ENCODE measurements at regions not wholly inside any gene's neighbourhood (a gene's known extent, or its start where the extent isn't known, plus 50 kb on each side); places are given as distances from the start of the nearest gene placed in this dataset.

DNA sequence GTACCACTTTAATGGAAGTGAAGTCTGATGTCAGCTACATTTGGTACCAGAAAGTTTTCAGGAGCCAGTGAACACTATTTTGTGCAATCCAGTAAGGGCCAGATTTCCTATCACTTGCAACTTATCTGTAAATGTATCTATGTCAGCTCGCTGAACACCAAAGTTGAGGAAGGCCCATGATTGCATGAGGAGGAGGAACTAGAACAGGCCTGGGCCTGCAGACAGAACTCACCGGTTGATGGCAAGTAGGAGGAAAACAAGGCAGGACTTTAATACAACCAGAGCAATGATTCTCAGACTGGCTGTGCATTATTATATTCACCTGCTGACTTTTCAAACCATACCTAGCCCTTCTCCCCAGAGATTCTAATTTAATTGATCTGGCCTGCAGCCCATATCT is 540.2 kb downstream of the CETN3 start:
- H3K27me3 ChIP-seq (ENCODE audit: control insufficient read depth, insufficient read depth, low read length) = no peaks in the 10 kb centered on the region
- no peaks in the 10 kb centered on the region for H3K36me3 ChIP-seq (replicated peaks; ENCODE audit: control insufficient read depth, insufficient read depth, low read length)
- H3K4me3 ChIP-seq (ENCODE audit: insufficient read depth, low read depth, low read length) = no peak overlapping the region
- no peak for DNase-seq

DNA sequence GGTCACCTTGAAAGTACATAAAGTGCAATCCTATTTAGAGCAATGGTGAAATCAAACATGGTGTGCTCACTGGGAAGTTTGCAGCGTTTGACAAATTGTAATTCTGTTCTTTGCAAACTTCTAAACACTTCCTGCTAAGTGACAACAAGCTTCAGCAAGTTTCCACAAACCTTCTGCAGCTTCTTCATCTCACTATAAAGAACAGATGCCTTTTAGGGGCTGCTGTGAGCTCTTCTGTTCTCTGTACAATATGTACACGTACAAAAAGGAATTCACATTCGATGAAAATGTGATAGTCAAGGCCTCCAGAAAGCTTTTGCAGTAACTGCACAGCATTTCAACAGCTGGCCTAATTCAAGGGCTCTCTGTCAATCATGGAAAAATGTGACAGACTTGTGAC is 543.1 kb downstream of the CETN3 start:
- Histone ChIP-seq H3K4me3 (ENCODE audit: insufficient read depth, low read depth, low read length) (no peak overlapping the region), H3K36me3 (replicated peaks; ENCODE audit: control insufficient read depth, insufficient read depth, low read length) (no peaks in the 10 kb centered on the region), H3K27me3 (ENCODE audit: control insufficient read depth, insufficient read depth, low read length) (no peaks in the 10 kb centered on the region)
- DNase-seq = no peak

DNA sequence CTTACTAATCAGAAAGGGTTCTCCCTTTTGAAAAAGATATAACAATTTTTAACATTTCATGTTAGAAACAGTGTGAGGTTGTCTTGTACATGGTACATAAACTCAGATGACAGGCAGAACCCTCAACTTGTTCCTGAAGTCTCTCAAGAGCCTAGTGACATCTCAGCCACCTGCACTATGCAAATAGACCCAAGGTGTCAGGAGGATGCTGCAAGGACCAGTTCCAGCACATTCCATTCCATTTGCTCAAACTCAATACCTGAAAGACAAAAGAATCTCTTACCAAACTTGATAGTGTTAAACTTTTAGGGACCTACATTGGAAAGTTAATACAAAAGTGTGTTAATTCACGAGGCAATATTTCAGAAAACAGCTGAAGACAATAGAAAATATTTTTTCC is 544.6 kb downstream of the CETN3 start:
- DNase-seq = no peak
- no peaks in the 10 kb centered on the region for H3K36me3 ChIP-seq (replicated peaks; ENCODE audit: control insufficient read depth, insufficient read depth, low read length)
- H3K27me3 ChIP-seq (ENCODE audit: control insufficient read depth, insufficient read depth, low read length) = no peaks in the 10 kb centered on the region
- no peak overlapping the region for H3K4me3 ChIP-seq (ENCODE audit: insufficient read depth, low read depth, low read length)

DNA sequence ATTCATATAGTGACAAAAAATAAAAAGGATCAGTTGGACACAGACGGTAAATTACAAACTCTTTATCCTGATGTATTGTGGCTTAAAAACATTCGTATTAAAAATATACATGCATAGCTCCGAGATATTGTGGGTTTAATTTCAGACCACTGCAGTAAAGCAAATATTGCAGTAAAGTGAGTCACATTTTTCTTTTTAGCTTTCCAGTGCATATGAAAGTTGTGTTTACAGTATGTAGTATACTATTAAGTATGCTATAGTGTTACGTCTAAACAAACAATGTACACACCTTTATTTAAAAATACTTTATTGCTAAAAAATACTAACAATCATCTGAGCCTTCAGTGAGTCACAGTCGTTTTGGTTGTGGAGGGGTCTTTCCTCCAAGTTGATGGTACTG is 551.8 kb downstream of the CETN3 start:
- no peak for DNase-seq
- Histone ChIP-seq H3K27me3 (ENCODE audit: control insufficient read depth, insufficient read depth, low read length) (no peaks in the 10 kb centered on the region), H3K4me3 (ENCODE audit: insufficient read depth, low read depth, low read length) (no peak overlapping the region), H3K36me3 (replicated peaks; ENCODE audit: control insufficient read depth, insufficient read depth, low read length) (no peaks in the 10 kb centered on the region)

DNA sequence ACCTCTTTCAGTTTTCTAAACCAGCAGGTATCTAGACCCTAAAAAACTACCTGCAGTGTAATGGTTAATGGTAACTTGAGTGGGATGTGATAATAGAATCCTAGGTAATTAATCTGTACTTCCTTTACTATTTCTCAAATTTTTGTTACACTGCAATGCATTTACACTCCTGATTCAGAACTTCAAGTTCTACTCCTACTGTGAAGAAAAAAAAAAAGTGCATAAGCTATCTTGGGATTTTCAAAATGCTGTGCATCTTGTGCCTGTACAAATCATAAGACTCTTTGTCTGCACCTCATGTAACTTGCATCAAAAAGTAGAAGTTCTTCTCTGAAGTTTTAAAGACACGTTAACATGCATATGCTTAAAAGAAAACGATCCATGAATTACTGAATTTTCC is 554.1 kb downstream of the CETN3 start:
- no peak for DNase-seq
- Histone ChIP-seq H3K36me3 (replicated peaks; ENCODE audit: control insufficient read depth, insufficient read depth, low read length) (no peaks in the 10 kb centered on the region), H3K27me3 (ENCODE audit: control insufficient read depth, insufficient read depth, low read length) (no peaks in the 10 kb centered on the region), H3K4me3 (ENCODE audit: insufficient read depth, low read depth, low read length) (no peak overlapping the region)

DNA sequence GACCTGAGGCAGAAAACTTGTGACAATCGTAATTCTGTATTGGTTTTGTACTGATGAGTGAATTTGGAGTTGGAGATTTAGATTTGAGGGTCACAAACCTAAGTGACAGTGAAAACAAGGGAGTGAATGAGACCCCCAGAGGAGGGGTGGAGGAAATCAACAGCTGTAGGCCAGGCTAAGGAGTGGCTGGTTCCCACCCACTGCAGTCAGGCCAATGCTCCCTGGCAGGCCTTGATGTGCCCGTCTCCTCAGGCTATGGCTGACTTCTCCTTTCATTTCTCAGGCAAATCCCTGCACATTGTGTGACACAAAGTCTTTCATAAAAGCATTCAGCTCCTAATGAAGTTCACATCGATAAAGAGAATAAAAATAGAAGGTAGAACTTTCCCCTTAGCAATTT is 557.6 kb downstream of the CETN3 start:
- no peak overlapping the region for H3K4me3 ChIP-seq (ENCODE audit: insufficient read depth, low read depth, low read length)
- H3K36me3 ChIP-seq (replicated peaks; ENCODE audit: control insufficient read depth, insufficient read depth, low read length) = no peaks in the 10 kb centered on the region
- no peak for DNase-seq
- no peaks in the 10 kb centered on the region for H3K27me3 ChIP-seq (ENCODE audit: control insufficient read depth, insufficient read depth, low read length)

DNA sequence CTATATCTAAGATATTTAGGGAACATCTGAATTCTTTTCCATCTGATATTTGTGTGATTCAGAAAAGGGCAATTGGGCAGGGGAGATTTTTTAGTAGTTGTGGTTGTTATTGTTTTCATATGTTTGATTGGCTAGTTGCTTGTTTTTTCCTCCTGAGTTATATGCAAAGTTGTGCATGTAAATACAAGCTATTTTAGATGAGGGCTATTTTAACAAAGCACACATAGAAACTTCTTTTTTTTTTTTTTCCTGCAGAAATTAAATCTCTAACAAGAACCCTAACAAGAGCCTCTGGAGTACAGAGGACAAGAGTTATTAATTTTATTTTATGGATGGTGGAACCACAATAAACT is 559.1 kb downstream of the CETN3 start:
- H3K4me3 ChIP-seq (ENCODE audit: insufficient read depth, low read depth, low read length) = no peak overlapping the region

DNA sequence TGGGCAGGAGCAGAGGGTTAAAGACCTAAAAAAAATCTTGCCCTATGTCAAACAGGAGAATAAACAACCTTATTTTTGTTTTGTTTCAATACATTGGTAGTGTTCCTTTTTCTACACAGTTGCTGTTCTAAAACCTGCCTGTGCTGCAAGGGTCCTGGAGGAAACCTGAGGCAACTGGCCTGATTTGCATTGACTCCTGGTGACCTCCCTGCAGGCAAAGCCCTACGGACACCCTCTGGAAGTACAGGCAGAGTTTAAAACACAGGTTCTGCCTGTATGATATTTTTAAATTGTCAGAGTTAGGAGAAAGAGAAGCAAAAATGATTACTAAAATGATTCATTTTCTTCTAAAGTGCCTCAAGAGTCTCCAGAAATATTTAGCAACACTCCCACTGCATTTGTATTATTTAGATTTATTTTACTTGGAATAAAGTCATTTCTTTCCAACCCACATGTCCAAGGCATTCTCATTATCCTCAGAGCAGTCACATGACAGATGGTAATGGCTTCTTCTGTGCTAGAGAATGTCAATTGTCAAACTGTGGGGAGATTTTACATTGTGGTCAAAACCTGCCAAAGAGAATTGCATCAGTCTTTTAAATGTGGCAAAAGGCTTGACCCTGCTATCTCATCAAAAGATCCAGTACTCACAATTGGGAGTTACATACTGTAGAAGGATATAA is 559.6 kb downstream of the CETN3 start:
- H3K27me3 ChIP-seq (ENCODE audit: control insufficient read depth, insufficient read depth, low read length) = no peaks in the 10 kb centered on the region
- no peaks in the 10 kb centered on the region for H3K36me3 ChIP-seq (replicated peaks; ENCODE audit: control insufficient read depth, insufficient read depth, low read length)
- peak; percentile 7 for DNase-seq
- H3K4me3 ChIP-seq (ENCODE audit: insufficient read depth, low read depth, low read length) = no peak overlapping the region

More for the DNA sequence above, 559.1 kb downstream of the CETN3 start:
- no peak for DNase-seq
- no peaks in the 10 kb centered on the region for H3K36me3 ChIP-seq (replicated peaks; ENCODE audit: control insufficient read depth, insufficient read depth, low read length)
- H3K27me3 ChIP-seq (ENCODE audit: control insufficient read depth, insufficient read depth, low read length) = no peaks in the 10 kb centered on the region

DNA sequence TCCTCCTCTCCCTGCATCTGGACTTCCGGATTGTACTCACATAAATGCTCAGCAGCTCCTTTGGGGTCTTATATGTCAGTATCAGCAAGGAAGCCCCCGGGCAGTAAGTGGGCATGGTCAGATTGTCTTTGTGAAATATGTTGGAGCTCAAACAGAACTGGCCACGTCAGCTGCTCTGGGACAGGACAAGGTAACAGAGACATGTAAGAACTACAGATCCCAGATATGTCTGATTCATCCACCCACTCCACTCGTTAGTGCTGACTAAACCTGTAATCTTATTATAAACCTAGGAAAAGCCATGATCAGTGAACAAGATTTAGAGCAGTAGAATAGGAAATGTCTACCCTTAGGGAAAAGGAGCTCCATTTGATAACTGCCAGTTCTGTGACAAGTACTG is 561.8 kb downstream of the CETN3 start:
- Histone ChIP-seq H3K27me3 (ENCODE audit: control insufficient read depth, insufficient read depth, low read length) (no peaks in the 10 kb centered on the region), H3K4me3 (ENCODE audit: insufficient read depth, low read depth, low read length) (no peak overlapping the region), H3K36me3 (replicated peaks; ENCODE audit: control insufficient read depth, insufficient read depth, low read length) (no peaks in the 10 kb centered on the region)
- DNase-seq = no peak

DNA sequence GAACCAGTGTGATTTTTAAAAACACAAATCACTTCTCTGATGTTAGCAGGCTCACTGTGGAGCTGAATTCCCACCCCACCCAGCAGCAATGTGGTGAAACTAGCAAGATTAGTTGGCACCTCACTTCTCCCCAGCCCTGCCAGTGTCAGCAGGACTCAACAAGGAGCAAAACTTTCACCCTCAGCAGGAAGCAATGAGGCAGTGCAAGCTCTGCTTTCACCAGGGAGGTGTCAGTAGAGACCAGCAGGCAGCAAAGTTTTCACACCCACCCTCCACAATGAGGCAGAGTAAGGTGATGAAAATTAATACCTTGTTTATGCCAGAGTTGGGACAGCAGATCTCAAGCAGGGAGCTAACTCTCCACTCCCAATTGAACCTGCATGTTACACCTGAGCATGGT is 565.0 kb downstream of the CETN3 start:
- no peak for DNase-seq
- Histone ChIP-seq H3K36me3 (replicated peaks; ENCODE audit: control insufficient read depth, insufficient read depth, low read length) (no peaks in the 10 kb centered on the region), H3K4me3 (ENCODE audit: insufficient read depth, low read depth, low read length) (no peak overlapping the region), H3K27me3 (ENCODE audit: control insufficient read depth, insufficient read depth, low read length) (no peaks in the 10 kb centered on the region)

DNA sequence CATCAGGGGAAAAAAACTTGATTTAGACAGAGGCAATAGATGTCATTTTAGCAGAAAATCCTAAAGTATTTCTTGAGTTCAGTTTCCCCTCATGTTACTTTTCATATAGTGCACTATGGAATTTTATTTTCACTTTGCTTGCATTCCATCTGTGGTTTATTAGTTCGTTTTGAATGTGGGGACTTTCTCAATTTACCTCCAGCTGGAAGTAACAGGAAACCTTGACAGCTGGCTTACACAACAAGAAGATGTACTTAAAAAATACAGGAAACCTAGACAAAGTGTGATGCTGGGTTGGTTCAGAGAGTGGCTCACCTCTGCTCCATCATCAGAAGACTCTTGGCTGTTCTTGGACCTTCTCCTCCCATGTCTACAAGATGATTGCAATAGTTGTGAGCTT is 567.0 kb downstream of the CETN3 start:
- H3K4me3 ChIP-seq (ENCODE audit: insufficient read depth, low read depth, low read length) = no peak overlapping the region
- H3K27me3 ChIP-seq (ENCODE audit: control insufficient read depth, insufficient read depth, low read length) = no peaks in the 10 kb centered on the region
- H3K36me3 ChIP-seq (replicated peaks; ENCODE audit: control insufficient read depth, insufficient read depth, low read length) = no peaks in the 10 kb centered on the region
- DNase-seq = no peak

DNA sequence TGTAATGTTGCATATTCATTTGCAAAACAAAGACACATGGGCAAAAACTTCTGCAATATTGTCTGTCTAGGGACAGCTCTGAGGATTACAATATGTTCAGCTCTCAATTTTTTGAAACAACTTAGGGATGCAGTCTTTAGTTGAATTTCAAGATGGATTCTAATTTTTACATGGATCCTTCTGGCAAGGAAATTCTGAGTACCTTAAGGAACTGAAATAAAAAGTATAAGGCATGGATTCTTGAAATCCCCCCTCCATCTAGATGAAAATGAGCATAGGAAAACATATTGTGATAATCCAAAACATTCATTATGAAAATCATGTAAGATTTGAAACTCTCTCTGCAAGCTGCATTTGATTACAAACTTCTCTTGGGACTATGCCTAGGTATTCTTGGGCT is 568.6 kb downstream of the CETN3 start:
- H3K27me3 ChIP-seq (ENCODE audit: control insufficient read depth, insufficient read depth, low read length) = no peaks in the 10 kb centered on the region
- no peak overlapping the region for H3K4me3 ChIP-seq (ENCODE audit: insufficient read depth, low read depth, low read length)
- H3K36me3 ChIP-seq (replicated peaks; ENCODE audit: control insufficient read depth, insufficient read depth, low read length) = no peaks in the 10 kb centered on the region
- no peak for DNase-seq

DNA sequence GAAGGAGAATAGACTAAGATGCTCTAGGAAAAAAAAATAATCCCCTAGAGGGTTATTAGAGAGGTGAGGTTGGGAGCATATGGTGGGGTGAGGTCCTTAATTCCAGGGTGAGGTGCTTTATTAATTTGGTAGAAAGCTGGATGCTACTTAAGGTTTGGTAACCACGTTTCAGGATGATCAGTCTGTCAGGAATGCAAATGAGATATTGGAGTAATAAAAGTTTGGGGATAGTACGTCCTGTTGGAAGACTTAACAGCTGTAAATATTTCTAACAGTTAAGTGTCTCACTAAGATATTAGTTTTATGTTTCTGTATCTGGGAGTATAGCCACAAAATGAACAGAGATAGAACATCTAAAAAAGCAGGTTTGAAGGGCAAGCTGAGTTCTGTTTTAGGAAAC is 578.9 kb downstream of the CETN3 start:
- H3K27me3 ChIP-seq (ENCODE audit: control insufficient read depth, insufficient read depth, low read length) = no peaks in the 10 kb centered on the region
- H3K36me3 ChIP-seq (replicated peaks; ENCODE audit: control insufficient read depth, insufficient read depth, low read length) = no peaks in the 10 kb centered on the region
- no peak overlapping the region for H3K4me3 ChIP-seq (ENCODE audit: insufficient read depth, low read depth, low read length)
- no peak for DNase-seq

DNA sequence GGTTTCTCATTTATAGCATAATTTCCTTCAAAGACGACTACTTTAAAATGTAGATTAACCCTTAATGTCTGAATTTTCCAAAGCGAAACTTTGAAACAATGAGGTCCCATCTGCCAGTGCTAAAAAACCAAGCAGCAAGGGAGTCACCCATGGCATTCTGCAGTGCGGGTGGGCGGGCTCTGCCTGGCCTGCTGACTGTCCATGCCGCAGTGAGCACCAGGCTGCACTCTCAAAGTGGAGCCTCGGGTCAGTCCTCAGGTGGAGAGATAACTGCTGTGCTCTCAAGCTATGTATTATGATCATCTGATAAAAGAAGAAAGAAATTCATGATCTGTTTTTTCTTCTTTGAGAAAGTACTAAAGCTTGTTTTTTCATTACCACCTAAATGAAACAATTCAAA is 581.6 kb downstream of the CETN3 start:
- Histone ChIP-seq H3K4me3 (ENCODE audit: insufficient read depth, low read depth, low read length) (no peak overlapping the region), H3K27me3 (ENCODE audit: control insufficient read depth, insufficient read depth, low read length) (no peaks in the 10 kb centered on the region), H3K36me3 (replicated peaks; ENCODE audit: control insufficient read depth, insufficient read depth, low read length) (no peaks in the 10 kb centered on the region)
- DNase-seq = no peak

DNA sequence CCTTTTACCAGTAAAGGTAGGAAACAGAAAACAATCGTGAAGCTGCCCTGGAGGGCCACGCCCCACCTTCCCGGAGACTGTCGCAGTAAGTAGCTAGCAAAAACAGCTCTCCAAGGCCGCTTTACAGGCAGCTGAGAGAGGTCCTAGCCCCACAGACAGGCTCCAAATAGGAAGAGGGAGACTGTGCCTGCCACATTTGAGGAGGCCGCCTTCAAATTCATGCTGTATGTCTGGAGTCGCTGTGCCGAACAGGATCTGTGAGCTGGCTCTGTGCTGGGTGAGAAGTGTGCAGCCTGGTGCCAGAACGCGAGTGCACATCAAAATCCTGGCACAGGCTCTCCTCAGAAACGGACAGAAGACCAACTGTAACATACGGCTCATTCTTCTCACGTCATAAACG is 582.2 kb downstream of the CETN3 start:
- H3K27me3 ChIP-seq (ENCODE audit: control insufficient read depth, insufficient read depth, low read length) = no peaks in the 10 kb centered on the region
- no peak overlapping the region for H3K4me3 ChIP-seq (ENCODE audit: insufficient read depth, low read depth, low read length)
- no peaks in the 10 kb centered on the region for H3K36me3 ChIP-seq (replicated peaks; ENCODE audit: control insufficient read depth, insufficient read depth, low read length)
- no peak for DNase-seq

DNA sequence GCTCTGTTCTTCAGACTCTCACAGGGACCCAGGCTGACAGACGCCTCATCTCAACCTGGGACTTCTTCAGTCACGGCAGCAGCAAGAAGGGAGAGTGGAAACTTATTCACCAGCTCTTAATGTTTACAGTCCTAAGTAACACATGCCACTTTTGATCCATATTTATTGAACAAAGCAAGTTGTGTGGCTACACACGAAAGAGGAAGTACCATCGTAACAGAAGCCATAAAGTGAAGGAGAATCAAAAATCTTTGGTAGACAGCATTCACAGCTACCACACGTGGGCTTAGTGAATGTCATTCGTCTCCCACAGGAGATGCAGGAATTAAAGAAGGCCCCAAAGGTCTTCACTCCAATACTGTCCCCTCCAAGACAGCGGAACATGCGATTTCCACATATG is 582.6 kb downstream of the CETN3 start:
- Histone ChIP-seq H3K36me3 (replicated peaks; ENCODE audit: control insufficient read depth, insufficient read depth, low read length) (no peaks in the 10 kb centered on the region), H3K27me3 (ENCODE audit: control insufficient read depth, insufficient read depth, low read length) (no peaks in the 10 kb centered on the region), H3K4me3 (ENCODE audit: insufficient read depth, low read depth, low read length) (no peak overlapping the region)
- DNase-seq = no peak
